ENCODE measurements at regions not wholly inside any gene's neighbourhood (a gene's known extent, or its start where the extent isn't known, plus 50 kb on each side); places are given as distances from the start of the nearest gene placed in this dataset.

- TF ChIP-seq EZH2 (IDR thresholded peaks at IDR 0.05; ENCODE audit: borderline replicate concordance, low read depth, low read length, severe bottlenecking) = no peak
- no peak for TF ChIP-seq POLR2A (IDR thresholded peaks at IDR 0.05; ENCODE audit: low read depth, low read length)
- TF ChIP-seq CTCF (IDR thresholded peaks at IDR 0.05; ENCODE audit: extremely low read depth in 1 of 2, insufficient read depth in 1 of 2, low read depth in 1 of 2, low read length in 2 of 2) = no peak
Observed at GRCh38 chr16:11488304-11488703, 98.4 kb downstream of the LITAF start.
